Fibroblast of the aortic adventitia (primary cell): ENCODE measurements at regions not wholly inside any gene's neighbourhood (a gene's known extent, or its start where the extent isn't known, plus 50 kb on each side); places are given as distances from the start of the nearest gene placed in this dataset.

ENCODE experiments used
- DNase-seq: peaks from one replicate; pipeline ENCODE4 v3.0.0-alpha.2; 2010; ENCODE audit warnings: low read depth
- H3K4me3 ChIP-seq: 2 replicates; pipeline ENCODE4 v1.5.1; 2011; ENCODE audit warnings: low read depth, mild to moderate bottlenecking, control low read depth, low read length, moderate library complexity
- CTCF ChIP-seq: IDR thresholded peaks from 2 replicates; pipeline ENCODE4 v1.5.1; 2011; ENCODE audit warnings: mild to moderate bottlenecking, low read length, control low read depth, inconsistent platforms; ENCODE audit not compliant: insufficient read depth

DNA sequence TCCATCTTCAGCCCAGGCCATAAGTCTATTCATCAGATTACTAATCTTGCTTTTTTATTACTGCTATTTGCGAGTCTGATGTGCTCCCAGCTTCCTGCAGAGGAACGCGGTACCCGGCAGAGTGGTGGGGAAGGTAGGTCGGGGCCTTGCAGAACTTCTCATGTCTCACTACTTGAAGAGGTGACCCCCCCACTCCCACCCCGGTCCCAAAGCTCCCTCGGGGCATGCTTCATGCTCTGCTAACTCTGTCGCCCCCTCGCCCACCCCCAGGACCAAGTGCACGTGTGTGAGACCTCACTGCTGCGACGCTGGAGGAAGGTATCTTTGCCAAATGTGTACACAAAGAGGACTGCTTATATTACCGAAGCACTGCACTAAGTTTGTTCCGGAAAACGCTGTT lies 129.4 kb upstream of the RAB12 start:
- no peak for DNase-seq
- TF ChIP-seq CTCF: no peak
- no peak overlapping the region for H3K4me3 ChIP-seq

GRCh38 chr18:8480506-8481328 lies 128.5 kb upstream of the RAB12 start:
- peak; percentile 84 for TF ChIP-seq CTCF
- no peak overlapping the region for H3K4me3 ChIP-seq
- peak; percentile 81 for DNase-seq

GRCh38 chr18:8484951-8485350 lies 124.3 kb upstream of the RAB12 start:
- no peak for TF ChIP-seq CTCF
- H3K4me3 ChIP-seq: no peak overlapping the region
- DNase-seq: no peak

DNA sequence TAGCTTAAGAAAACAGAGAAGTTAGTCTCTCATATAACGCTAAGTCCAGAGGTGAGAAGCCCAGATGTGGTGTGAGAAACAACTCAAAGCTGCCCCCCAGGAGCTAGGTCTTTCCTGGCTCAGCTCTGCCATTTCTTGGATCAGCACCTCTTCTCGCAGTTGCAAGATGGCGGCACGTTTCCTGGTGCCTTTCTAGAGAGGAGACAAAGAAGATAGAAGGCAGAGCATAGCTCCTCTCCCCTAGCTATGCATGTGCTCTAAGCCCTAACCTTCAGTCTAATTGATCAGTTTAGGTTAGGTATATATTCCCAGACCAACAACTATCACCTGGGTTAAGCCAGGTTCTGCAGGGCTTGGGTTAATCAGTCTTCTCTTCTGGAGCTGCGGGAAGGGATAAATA lies 119.5 kb upstream of the RAB12 start:
- DNase-seq: no peak
- no peak overlapping the region for H3K4me3 ChIP-seq
- no peak for TF ChIP-seq CTCF

DNA sequence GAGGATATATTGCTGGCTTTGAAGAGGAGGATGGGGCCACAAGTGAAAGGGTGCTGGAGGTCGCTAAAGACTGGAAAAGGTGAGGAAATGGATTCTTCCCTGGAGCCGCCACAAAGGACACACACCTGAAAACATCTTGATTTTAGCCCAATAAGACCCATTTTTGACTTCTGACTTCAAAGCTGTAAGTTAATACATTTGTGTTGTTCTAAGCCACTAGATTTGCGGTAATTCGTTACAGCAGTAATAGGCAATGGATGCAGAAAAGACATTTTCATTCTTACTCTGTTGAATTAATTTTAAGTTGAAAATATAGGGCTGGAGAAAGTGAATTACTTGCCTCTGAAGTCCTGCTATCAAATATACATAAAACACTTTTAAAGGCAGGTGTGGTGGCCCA lies 117.7 kb upstream of the RAB12 start:
- TF ChIP-seq CTCF: no peak
- DNase-seq: no peak
- no peak overlapping the region for H3K4me3 ChIP-seq

DNA sequence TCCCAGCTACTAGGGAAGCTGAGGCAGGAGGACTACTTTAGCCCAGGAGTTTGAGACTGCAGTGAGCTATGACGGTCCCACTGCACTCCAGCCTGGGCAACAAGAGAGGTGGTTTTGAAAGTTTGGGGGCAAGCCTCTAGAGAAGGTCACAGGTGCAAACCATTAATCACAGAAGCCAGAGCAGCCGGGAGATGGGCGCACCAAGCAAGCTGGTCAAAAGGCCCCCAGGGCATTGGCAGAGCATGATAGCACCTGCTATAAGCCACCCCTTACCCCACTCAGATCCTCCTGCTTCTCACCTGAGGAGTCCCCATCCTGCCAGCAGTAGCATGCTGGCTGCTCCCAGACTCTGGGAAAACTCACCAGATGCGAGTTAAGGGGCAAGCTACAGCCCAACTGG lies 116.1 kb upstream of the RAB12 start:
- no peak for DNase-seq
- no peak overlapping the region for H3K4me3 ChIP-seq
- no peak for TF ChIP-seq CTCF

GRCh38 chr18:8496186-8496585 lies 113.1 kb upstream of the RAB12 start:
- H3K4me3 ChIP-seq: no peak overlapping the region
- no peak for TF ChIP-seq CTCF
- no peak for DNase-seq
